ENCODE measurements at regions not wholly inside any gene's neighbourhood (a gene's known extent, or its start where the extent isn't known, plus 50 kb on each side); places are given as distances from the start of the nearest gene placed in this dataset.
"Not testable (repeated sequence)": the region's sequence is repeated elsewhere in the genome, so short reads cannot be mapped to it uniquely, and the experiment has no call there.

DNA sequence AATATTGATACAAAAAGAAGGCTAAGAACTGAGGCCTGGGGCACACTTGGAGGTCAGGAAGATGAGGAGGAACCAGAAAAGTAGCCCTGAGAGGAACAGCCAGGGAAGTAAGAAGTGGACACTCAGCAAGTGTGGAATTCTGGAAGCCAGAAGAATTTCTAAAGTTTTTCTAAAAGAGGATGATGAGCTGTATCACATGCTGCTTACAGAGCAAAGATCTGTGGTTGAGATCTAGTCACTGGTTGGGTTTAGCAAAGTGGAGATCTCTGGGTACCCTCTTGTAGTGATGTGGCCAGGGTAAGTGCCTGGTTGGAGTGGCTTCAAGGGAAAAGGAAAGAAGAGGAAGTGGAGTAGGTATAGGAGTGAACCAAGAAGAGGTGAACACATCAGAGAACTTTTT lies 95.4 kb upstream of the DAZL start:
- in situ Hi-C loops (cut with MboI; ENCODE audit: low sequenced_read_pairs in 4 of 4) = no loop called here
- no peak for ATAC-seq
- H3K27ac ChIP-seq = no peak overlapping the region
- DNase-seq = no peak
- intact Hi-C loops (cut with DNase I; ENCODE audit: low total_unique reads) = no loop called here
- no peak overlapping the region for H3K4me3 ChIP-seq
- no peaks in the 10 kb centered on the region for H3K36me3 ChIP-seq
- H3K27me3 ChIP-seq = no peaks in the 10 kb centered on the region
- no peaks in the 10 kb centered on the region for H3K9me3 ChIP-seq
- no peak for TF ChIP-seq POLR2A (IDR thresholded peaks at IDR 0.05)
- TF ChIP-seq, protein P1, sequence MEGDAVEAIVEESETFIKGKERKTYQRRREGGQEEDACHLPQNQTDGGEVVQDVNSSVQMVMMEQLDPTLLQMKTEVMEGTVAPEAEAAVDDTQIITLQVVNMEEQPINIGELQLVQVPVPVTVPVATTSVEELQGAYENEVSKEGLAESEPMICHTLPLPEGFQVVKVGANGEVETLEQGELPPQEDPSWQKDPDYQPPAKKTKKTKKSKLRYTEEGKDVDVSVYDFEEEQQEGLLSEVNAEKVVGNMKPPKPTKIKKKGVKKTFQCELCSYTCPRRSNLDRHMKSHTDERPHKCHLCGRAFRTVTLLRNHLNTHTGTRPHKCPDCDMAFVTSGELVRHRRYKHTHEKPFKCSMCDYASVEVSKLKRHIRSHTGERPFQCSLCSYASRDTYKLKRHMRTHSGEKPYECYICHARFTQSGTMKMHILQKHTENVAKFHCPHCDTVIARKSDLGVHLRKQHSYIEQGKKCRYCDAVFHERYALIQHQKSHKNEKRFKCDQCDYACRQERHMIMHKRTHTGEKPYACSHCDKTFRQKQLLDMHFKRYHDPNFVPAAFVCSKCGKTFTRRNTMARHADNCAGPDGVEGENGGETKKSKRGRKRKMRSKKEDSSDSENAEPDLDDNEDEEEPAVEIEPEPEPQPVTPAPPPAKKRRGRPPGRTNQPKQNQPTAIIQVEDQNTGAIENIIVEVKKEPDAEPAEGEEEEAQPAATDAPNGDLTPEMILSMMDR (IDR thresholded peaks at IDR 0.05 in 4 of 5, conservative IDR thresholded peaks at IDR 0.05 in 1 of 5) = no peak
- no peaks in the 10 kb centered on the region for H3K4me1 ChIP-seq

GRCh38 chr3:16704941-16705340 lies 99.7 kb upstream of the DAZL start:
- Histone ChIP-seq H3K4me1 (no peaks in the 10 kb centered on the region), H3K9me3 (no peaks in the 10 kb centered on the region), H3K27ac (no peak overlapping the region), H3K27me3 (no peaks in the 10 kb centered on the region), H3K4me3 (no peak overlapping the region), H3K36me3 (no peaks in the 10 kb centered on the region)
- in situ Hi-C loops (cut with MboI; ENCODE audit: low sequenced_read_pairs in 4 of 4) = no loop called here
- intact Hi-C loops (cut with DNase I; ENCODE audit: low total_unique reads) = no loop called here
- no peak for ATAC-seq
- DNase-seq = no peak
- TF ChIP-seq POLR2A (IDR thresholded peaks at IDR 0.05) = no peak
- TF ChIP-seq, protein P1 (IDR thresholded peaks at IDR 0.05 in 4 of 5, conservative IDR thresholded peaks at IDR 0.05 in 1 of 5) = no peak

- Histone ChIP-seq H3K27me3 (no peaks in the 10 kb centered on the region), H3K27ac (no peak overlapping the region), H3K36me3 (no peaks in the 10 kb centered on the region), H3K4me1 (no peaks in the 10 kb centered on the region), H3K4me3 (no peak overlapping the region), H3K9me3 (no peaks in the 10 kb centered on the region)
- in situ Hi-C loops (cut with MboI; ENCODE audit: low sequenced_read_pairs in 4 of 4) (no loop called here), intact Hi-C loops (cut with DNase I; ENCODE audit: low total_unique reads) (no loop called here)
- no peak for DNase-seq
- no peak for TF ChIP-seq POLR2A (IDR thresholded peaks at IDR 0.05)
- TF ChIP-seq, protein P1 (IDR thresholded peaks at IDR 0.05 in 4 of 5, conservative IDR thresholded peaks at IDR 0.05 in 1 of 5) = no peak
- ATAC-seq = no peak
Observed at GRCh38 chr3:16707260-16707659, 102.0 kb upstream of the DAZL start.

DNA sequence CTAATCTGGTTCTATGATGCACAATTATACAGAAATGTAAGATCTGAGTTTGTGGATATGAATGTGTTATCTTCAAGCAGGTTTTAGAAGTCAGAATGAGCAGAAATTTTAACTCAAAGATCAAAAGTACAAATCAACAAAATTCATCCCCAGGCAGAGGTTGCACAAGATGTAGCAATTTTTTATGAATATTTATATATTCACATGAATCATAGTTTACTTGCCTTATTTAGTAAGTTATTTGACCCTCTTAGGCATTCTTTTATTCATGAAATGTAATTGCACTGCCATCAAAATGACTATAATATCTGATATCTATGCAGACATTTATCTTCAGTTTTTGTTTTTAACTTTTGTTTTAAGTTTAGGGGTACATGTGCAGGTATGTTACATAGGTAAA lies 103.1 kb upstream of the DAZL start:
- Histone ChIP-seq H3K4me3 (no peak overlapping the region), H3K9me3 (no peaks in the 10 kb centered on the region), H3K36me3 (no peaks in the 10 kb centered on the region), H3K27ac (no peak overlapping the region), H3K27me3 (no peaks in the 10 kb centered on the region), H3K4me1 (no peaks in the 10 kb centered on the region)
- no peak for TF ChIP-seq POLR2A (IDR thresholded peaks at IDR 0.05)
- intact Hi-C loops (cut with DNase I; ENCODE audit: low total_unique reads) = no loop called here
- in situ Hi-C loops (cut with MboI; ENCODE audit: low sequenced_read_pairs in 4 of 4) = no loop called here
- DNase-seq (no peak), ATAC-seq (no peak)

DNA sequence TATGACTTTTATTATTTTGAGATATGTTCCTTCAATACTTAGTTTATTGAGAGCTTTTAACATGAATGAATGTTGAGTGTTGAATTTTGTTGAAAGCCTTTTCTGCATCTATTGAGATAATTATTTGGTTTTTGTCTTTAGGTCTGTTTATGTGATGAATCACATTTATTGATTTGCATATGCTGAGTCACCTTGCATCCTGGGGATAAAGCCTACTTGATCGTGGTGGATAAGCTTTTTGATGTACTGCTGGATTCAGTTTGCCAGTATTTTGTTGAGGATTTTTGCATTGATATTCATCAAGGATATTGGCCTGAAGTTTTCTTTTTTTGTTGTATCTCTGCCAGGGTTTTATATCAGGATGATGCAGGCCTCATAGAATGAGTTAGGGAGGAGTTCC lies 106.5 kb upstream of the DAZL start:
- H3K4me3 ChIP-seq; H3K36me3 ChIP-seq; intact Hi-C loops (cut with DNase I; ENCODE audit: low total_unique reads); H3K9me3 ChIP-seq; H3K4me1 ChIP-seq; ATAC-seq; DNase-seq; in situ Hi-C loops (cut with MboI; ENCODE audit: low sequenced_read_pairs in 4 of 4); H3K27ac ChIP-seq; H3K27me3 ChIP-seq: not testable (repeated sequence)

- DNase-seq = no peak
Observed at GRCh38 chr3:16715281-16715680, 110.1 kb upstream of the DAZL start.

More at GRCh38 chr3:16715281-16715680, 110.1 kb upstream of the DAZL start:
- TF ChIP-seq POLR2A (IDR thresholded peaks at IDR 0.05) = no peak
- TF ChIP-seq, protein P1 (IDR thresholded peaks at IDR 0.05 in 4 of 5, conservative IDR thresholded peaks at IDR 0.05 in 1 of 5) = no peak
- no peaks in the 10 kb centered on the region for H3K36me3 ChIP-seq
- no peak for ATAC-seq
- H3K4me1 ChIP-seq = no peaks in the 10 kb centered on the region
- H3K9me3 ChIP-seq = no peaks in the 10 kb centered on the region
- H3K4me3 ChIP-seq = no peak overlapping the region
- no peaks in the 10 kb centered on the region for H3K27me3 ChIP-seq
- in situ Hi-C loops (cut with MboI; ENCODE audit: low sequenced_read_pairs in 4 of 4) (no loop called here), intact Hi-C loops (cut with DNase I; ENCODE audit: low total_unique reads) (no loop called here)
- H3K27ac ChIP-seq = no peak overlapping the region
